Immature natural killer cell (primary cell): ENCODE measurements at regions not wholly inside any gene's neighbourhood (a gene's known extent, or its start where the extent isn't known, plus 50 kb on each side); places are given as distances from the start of the nearest gene placed in this dataset.

Source experiments
- DNase-seq, 3 donors: peaks; one replicate each; pipeline ENCODE4 v3.0.0; 2022; ENCODE audit warnings: mixed read lengths in 1 of 3
- H3K27ac Mint-ChIP-seq, 6 donors: one replicate each; pipeline ENCODE4 v1.8.0; 2020; ENCODE audit warnings: mixed read lengths in 6 of 6, mild to moderate bottlenecking in 5 of 6, inconsistent platforms in 4 of 6, moderate library complexity in 3 of 6
- H3K27me3 Mint-ChIP-seq, 3 donors: one replicate each; pipeline ENCODE4 v1.8.0; 2020 to 2021; ENCODE audit warnings: low read depth in 3 of 3, mild to moderate bottlenecking in 3 of 3, mixed read lengths in 3 of 3, moderate library complexity in 3 of 3, inconsistent platforms in 1 of 3
- H3K36me3 Mint-ChIP-seq, 3 donors: one replicate each; pipeline ENCODE4 v1.8.0; 2020; ENCODE audit warnings: mixed read lengths in 3 of 3, inconsistent platforms in 2 of 3, mild to moderate bottlenecking in 2 of 3
- H3K4me1 Mint-ChIP-seq, 2 donors: one replicate each; pipeline ENCODE4 v1.8.0; 2020; ENCODE audit warnings: inconsistent platforms in 2 of 2, mild to moderate bottlenecking in 2 of 2, mixed read lengths in 2 of 2, moderate library complexity in 1 of 2
- H3K4me3 Mint-ChIP-seq, 5 donors: one replicate each; pipeline ENCODE4 v1.8.0; 2020; ENCODE audit warnings: mild to moderate bottlenecking in 5 of 5, mixed read lengths in 5 of 5, inconsistent platforms in 3 of 5, moderate library complexity in 3 of 5
- H3K9me3 Mint-ChIP-seq, 6 donors: one replicate each; pipeline ENCODE4 v1.8.0; 2020; ENCODE audit warnings: mild to moderate bottlenecking in 6 of 6, mixed read lengths in 6 of 6, inconsistent platforms in 4 of 6, moderate library complexity in 3 of 6

DNA sequence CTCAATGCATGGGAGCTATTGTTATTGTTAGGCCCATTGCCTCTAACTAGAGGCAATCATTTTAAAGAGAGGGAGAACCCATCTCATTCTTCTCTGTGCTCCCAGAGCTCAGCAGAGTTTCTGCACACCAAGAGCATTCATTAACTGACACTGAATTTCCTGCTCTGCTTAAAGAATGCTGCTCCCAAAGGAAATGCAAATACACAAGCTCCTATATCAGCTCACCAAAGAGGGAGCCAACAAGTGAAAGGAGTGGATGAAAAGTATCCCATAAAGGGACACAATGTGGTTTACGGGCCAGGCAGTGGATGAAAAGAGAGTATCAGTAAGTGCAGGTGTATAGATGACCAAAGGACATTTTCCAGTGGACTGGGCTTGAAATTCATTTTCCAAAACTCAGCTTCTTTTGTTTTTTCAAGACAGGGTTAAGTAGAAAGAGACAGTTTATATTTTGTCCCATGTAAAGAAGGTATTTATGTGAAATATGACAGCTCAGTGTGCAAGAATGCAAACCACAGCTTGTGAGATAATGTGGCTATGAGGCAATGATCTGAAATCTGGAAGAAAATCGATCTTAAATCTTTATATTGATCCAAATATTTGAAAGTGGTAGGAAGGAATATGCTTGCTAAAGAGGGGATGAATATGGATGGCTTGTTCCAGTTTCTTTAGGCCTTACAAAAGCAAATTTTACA, 207.7 kb upstream of the CAMK1G start:
- Mint-ChIP-seq H3K27me3 (peaks cover 2 to 15% (median 3%) of the 10 kb centered on the region in 3 donors), H3K27ac (no peak overlapping the region)
- DNase-seq, result no peak

DNA sequence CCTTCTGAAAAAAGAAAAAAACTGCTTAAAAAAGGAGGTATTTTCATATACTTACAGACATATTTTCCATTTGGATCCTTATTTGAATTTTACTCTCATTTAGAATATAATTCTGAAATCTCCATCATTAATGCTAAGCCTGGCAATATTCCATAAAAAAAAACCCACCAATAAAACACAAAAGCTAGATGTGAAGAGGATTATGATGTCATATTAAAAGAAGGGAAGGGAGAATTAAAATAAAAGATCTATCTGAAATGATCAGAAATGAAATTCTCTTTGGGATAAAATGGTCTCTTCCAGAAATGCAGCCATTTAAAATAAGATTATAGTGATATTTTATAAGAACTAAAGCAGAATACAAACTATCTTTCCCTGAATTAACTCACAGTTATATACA, 206.7 kb upstream of the CAMK1G start:
- DNase-seq, result no peak
- peaks cover 2 to 15% (median 3%) of the 10 kb centered on the region in 3 donors for H3K27me3 Mint-ChIP-seq
- no peak overlapping the region for H3K27ac Mint-ChIP-seq
- H3K36me3 Mint-ChIP-seq, result no peaks in the 10 kb centered on the region
- H3K9me3 Mint-ChIP-seq, result no peaks in the 10 kb centered on the region
- no peak overlapping the region for H3K4me3 Mint-ChIP-seq
- no peaks in the 10 kb centered on the region for H3K4me1 Mint-ChIP-seq

More for the DNA sequence above, 207.7 kb upstream of the CAMK1G start:
- Mint-ChIP-seq H3K9me3 (no peaks in the 10 kb centered on the region), H3K4me3 (no peak overlapping the region), H3K4me1 (no peaks in the 10 kb centered on the region), H3K36me3 (no peaks in the 10 kb centered on the region)

DNA sequence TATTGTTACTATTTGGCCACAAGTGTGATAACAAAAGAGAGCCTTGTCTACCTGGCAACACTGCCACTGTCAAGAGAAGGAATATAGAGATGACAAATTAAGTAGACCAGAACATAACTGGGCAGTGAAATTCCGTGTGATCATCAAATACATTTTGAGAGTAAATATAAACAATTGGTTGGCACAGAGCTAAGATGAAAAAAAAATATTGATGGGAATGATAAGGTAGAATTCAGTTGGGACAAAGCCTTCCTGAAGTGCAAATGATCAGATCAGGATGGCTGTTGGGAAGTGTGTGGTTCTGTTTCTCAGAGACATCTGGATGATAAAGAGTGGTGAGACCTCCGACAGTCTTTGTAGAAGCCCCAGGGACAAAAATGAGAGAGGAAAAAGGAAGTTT, 205.5 kb upstream of the CAMK1G start:
- H3K9me3 Mint-ChIP-seq, result peaks cover 0 to 3% (median 0%) of the 10 kb centered on the region in 6 donors
- no peak for DNase-seq
- H3K4me1 Mint-ChIP-seq, result peaks cover 0 to 2% of the 10 kb centered on the region in 2 donors
- H3K27me3 Mint-ChIP-seq, result peaks cover 2 to 14% (median 3%) of the 10 kb centered on the region in 3 donors
- H3K36me3 Mint-ChIP-seq, result no peaks in the 10 kb centered on the region
- H3K27ac Mint-ChIP-seq, result no peak overlapping the region
- H3K4me3 Mint-ChIP-seq, result no peak overlapping the region

DNA sequence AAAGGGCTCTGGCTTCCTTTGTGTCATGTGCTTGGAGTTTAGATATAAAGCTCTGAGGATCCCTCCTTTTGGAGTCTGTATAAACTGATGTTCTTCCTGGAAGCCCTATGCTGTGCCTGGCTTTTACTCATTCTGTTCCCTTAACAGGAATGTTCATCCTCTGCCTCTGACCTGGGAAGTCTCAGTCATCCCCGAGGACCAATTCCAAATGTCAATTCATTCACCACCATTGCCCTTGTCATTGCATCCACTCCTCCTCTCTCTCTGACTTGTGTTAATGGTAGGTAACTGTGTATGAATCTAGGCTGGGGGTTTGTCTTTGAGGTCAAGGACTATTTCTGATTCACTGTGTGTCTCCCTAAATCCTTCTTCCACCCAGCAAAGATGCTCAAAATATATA, 204.2 kb upstream of the CAMK1G start:
- Mint-ChIP-seq H3K4me1 (peaks cover 0 to 2% of the 10 kb centered on the region in 2 donors), H3K4me3 (no peak overlapping the region), H3K27ac (no peak overlapping the region), H3K36me3 (no peaks in the 10 kb centered on the region), H3K27me3 (peaks cover 2 to 14% (median 3%) of the 10 kb centered on the region in 3 donors), H3K9me3 (peaks cover 0 to 3% (median 0%) of the 10 kb centered on the region in 6 donors)
- DNase-seq, result no peak

DNA sequence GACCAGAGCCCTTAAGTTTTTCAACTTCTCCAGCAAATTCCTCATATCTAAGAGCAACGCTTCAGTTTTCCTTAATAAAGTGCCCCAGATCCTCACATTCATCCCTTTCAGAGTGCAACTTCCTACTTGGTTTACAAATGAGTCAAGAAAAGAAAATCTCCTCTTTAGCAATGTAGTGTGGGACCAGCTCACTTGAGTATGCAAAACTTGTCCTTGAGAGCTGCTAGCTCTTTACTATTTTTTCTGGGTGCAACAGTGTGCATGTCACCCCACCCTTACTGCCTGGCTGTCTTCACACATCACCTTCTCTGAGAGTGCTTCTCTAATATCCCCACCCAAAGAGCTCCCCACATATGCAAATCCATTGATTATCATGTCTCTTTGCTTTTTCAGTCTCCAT, 203.1 kb upstream of the CAMK1G start:
- peaks cover 0 to 14% (median 2%) of the 10 kb centered on the region in 3 donors for H3K27me3 Mint-ChIP-seq
- no peaks in the 10 kb centered on the region for H3K36me3 Mint-ChIP-seq

DNA sequence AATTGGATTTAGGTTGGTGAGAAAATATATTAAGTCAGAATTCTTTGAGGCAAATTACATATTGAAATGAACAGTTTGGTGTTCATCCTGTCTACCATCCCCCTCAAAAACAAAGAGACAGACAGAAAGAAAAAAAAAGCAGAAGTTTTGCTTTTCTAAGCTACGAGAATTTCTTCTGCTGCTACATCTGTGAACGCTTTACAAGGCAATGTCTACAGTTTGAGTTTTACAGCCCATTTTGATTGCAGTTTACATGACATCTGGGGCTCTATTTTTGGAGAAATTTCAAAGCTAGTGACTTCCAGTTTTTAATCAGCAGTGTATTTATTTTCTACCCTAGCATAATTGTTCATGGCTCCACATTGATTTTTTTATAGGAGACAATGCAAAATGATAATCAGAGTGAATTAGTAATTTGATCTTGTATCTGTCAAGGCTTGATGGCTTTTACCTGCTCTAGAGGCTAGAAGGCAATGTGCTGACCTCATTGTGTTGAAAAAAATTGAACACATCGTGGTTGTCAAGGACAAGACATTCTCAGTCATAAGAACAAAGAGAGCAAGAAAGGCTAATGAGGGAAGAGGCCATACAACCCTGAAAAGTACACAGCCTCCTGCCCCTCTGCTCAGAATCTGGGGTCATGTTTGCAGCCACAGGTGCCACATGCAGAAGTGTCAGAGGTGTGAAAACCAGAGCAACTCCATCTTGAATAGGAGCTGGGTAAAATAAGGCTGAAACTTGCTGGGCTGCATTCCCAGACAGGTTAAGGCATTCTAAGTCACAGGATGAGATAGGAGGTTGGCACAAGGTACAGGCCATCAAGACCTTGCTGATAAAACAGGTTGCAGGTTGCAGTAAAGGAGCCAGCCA, 201.0 kb upstream of the CAMK1G start:
- Mint-ChIP-seq H3K4me1 (peaks cover 0 to 2% of the 10 kb centered on the region in 2 donors), H3K27me3 (peaks cover 0 to 14% (median 2%) of the 10 kb centered on the region in 3 donors), H3K4me3 (no peak overlapping the region), H3K36me3 (no peaks in the 10 kb centered on the region), H3K27ac (no peak overlapping the region), H3K9me3 (peaks cover 0 to 3% (median 0%) of the 10 kb centered on the region in 6 donors)
- DNase-seq, result no peak

More for the DNA sequence above, 203.1 kb upstream of the CAMK1G start:
- no peak overlapping the region for H3K27ac Mint-ChIP-seq
- no peak for DNase-seq
- no peak overlapping the region for H3K4me3 Mint-ChIP-seq
- peaks cover 0 to 3% (median 0%) of the 10 kb centered on the region in 6 donors for H3K9me3 Mint-ChIP-seq
- peaks cover 0 to 2% of the 10 kb centered on the region in 2 donors for H3K4me1 Mint-ChIP-seq

DNA sequence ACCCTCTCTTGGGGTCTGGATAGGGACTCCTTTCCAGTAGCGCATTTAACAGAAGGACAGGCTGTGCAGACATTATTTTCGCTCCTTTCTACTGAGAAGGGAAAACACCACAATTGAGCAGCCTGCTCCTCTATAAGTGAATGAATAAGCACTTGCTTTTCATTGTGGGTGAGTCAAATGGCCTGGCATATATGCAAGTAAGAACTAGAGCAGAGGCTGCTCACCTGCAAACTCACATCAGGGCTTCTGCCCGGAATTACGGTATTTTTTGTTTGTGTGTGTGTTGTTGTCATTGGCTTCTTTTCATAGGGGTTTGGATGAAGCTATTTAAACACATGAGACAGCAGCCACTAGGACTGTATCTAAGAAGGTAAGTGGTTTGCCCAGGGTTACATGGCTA, 200.1 kb upstream of the CAMK1G start:
- H3K9me3 Mint-ChIP-seq, result peaks cover 0 to 3% (median 0%) of the 10 kb centered on the region in 6 donors
- H3K27ac Mint-ChIP-seq, result no peak overlapping the region
- H3K36me3 Mint-ChIP-seq, result no peaks in the 10 kb centered on the region
- no peak for DNase-seq
- peaks cover 0 to 7% (median 3%) of the 10 kb centered on the region in 3 donors for H3K27me3 Mint-ChIP-seq
- H3K4me3 Mint-ChIP-seq, result no peak overlapping the region
- H3K4me1 Mint-ChIP-seq, result peaks cover 0 to 2% of the 10 kb centered on the region in 2 donors

DNA sequence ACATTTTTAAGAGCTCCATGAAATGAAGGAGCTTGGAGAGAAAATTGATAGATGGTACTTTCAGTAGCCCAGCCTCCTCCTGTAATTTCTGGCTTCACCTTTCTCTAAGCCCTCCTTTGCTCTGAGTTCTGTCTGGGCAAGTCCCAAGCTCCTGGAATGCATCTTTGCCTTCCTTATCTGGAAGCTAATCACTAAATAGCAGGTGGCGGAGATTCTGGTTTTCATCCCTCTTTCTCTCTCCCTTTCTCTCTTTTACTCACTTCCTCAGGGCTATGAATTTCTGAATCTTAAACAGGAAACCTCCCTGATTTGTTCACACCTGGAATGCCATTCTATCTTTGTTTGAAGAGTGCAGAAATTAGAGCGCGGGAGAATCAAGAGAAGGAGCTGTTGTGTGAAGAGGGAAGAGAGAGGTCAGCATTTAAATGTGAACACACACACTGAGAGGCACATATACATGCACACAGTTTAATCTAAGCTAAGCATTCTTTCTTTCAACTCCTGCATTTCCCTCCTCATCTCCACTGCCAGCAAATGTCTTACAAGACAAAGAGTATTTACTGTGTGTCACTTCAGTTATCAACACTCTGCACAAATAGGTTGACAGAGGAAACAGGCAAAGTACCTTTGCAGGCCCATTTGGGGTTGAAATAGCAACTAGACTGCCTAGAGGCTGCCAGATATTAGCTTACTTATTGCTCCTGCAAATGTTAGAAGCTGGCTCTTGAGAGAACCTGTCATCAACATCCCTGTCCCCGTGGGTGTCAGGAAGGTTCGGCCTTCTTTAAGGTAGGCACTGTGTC, 199.4 kb upstream of the CAMK1G start:
- Mint-ChIP-seq H3K27me3 (peaks cover 0 to 5% (median 2%) of the 10 kb centered on the region in 3 donors), H3K4me3 (no peak overlapping the region), H3K27ac (no peak overlapping the region), H3K36me3 (no peaks in the 10 kb centered on the region), H3K9me3 (peaks cover 0 to 3% (median 0%) of the 10 kb centered on the region in 6 donors), H3K4me1 (peaks cover 0 to 2% of the 10 kb centered on the region in 2 donors)
- no peak for DNase-seq

DNA sequence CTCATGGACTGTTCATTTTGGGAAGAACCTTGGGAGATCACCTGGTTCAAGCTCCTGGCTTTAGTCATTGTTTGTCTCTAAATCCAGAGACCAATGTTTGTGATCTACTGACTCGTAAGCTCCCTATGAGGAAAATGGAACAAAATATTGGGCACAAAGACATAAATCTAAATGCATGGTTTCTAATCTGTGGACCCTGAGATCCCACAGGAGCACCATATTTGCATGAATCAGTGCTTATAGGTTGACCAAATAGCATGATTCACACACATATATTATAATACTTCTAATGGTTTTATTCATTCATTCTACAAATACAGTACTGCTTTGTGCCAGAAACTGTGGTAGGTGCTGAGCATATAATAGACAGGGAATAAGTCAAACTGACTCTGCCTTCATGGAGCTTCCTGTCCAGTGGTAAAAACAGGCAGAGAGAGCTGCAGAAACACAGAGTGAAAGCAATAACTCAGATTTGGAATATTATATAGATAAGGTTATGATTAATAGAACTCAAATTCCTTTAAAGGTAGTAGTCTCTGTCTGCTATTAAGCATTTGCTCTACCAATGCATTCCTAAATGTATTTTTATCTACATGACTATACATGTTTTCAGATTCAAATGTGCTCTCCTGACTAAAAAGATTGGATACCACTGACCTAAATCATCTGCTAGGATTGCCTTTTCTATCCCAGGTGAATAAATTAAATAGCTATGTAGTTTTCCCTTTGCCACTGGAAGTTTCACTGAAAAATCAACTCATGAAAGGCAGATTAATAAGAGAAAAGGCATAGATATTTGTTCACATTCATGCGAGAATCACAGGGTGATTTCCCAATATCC, 198.6 kb upstream of the CAMK1G start:
- H3K27ac Mint-ChIP-seq, result no peak overlapping the region
- no peaks in the 10 kb centered on the region for H3K36me3 Mint-ChIP-seq
- DNase-seq, result no peak
- no peak overlapping the region for H3K4me3 Mint-ChIP-seq
- H3K9me3 Mint-ChIP-seq, result peaks cover 0 to 3% (median 0%) of the 10 kb centered on the region in 6 donors
- peaks cover 0 to 3% (median 2%) of the 10 kb centered on the region in 3 donors for H3K27me3 Mint-ChIP-seq
- H3K4me1 Mint-ChIP-seq, result peaks cover 0 to 2% of the 10 kb centered on the region in 2 donors

DNA sequence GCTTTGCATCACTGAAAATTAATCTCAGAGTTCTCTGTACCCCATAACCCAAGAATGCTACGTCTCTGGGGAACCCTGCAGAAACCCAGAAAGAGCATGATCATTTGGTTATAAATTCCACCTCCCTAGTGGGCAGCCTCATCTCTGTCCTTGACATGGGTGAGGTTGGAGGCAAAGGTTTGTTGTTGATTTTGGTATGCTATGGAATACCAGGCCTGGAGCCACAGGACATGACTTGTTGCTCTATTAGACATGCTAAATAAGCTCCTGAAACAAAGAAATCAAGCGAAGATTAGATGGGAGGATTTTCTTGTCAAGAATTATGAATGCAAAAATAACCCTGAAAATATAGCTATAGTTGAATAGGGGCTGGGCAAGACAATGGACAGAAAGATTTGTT, 197.4 kb upstream of the CAMK1G start:
- H3K4me3 Mint-ChIP-seq, result no peak overlapping the region
- peaks cover 0 to 3% (median 2%) of the 10 kb centered on the region in 3 donors for H3K27me3 Mint-ChIP-seq
- peaks cover 0 to 3% (median 0%) of the 10 kb centered on the region in 6 donors for H3K9me3 Mint-ChIP-seq
- no peaks in the 10 kb centered on the region for H3K36me3 Mint-ChIP-seq
- DNase-seq, result no peak
- H3K27ac Mint-ChIP-seq, result no peak overlapping the region
- peaks cover 0 to 2% of the 10 kb centered on the region in 2 donors for H3K4me1 Mint-ChIP-seq

DNA sequence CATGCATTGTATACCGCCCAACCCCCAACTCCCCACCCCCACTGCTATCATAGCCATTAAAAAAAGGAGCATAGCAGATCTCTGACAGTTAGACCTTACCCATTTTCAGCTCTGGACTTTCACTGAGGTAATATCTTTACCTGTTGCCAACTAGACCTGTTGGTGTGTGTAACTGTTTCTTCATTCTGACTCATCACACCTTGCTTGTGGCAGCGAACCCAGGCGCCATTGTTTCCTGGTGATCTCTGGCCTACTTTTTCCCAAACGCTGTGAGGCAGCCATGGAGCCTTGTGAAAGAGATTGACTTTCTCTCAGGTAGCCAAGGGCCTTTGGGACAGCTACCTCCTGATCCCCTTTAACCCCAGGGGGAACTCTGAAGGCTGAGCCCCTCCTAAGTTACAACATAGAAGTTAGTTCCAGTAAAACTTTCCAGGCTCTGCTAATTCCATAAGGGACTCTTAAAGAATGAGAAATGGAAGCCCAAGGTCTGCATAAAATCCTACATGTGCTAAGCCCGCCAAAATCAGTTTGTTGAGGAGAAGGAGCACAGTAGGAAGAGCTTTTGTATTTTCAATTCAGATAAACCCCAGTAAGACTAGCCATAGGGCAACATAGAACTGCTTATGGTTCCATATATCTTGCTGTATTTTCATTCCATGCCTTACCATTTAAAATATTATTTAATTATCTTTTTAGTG, 196.1 kb upstream of the CAMK1G start:
- no peak for DNase-seq
- H3K4me1 Mint-ChIP-seq, result peaks cover 0 to 1% of the 10 kb centered on the region in 2 donors
- no peak overlapping the region for H3K27ac Mint-ChIP-seq
- H3K4me3 Mint-ChIP-seq, result no peak overlapping the region
- H3K9me3 Mint-ChIP-seq, result peaks cover 0 to 3% (median 0%) of the 10 kb centered on the region in 6 donors
- H3K27me3 Mint-ChIP-seq, result peaks cover 0 to 3% (median 2%) of the 10 kb centered on the region in 3 donors
- no peaks in the 10 kb centered on the region for H3K36me3 Mint-ChIP-seq

DNA sequence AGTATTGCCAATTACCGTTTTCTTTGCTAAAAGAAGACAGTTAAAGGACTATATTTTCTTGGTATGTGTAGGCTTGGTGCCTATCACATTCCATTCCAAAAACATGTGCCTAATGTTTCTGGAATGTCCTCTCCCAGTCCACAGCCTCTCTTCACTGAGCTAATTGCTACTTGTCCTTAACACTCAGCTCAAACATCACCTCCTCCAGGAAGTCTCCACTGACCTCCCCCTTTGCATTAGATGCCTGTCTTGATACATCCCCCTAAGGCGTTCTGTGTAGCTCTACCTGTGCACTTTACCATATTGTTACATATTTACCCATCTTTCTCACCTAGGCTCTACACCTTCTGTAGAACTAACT, 195.6 kb upstream of the CAMK1G start:
- no peak overlapping the region for H3K27ac Mint-ChIP-seq
- H3K36me3 Mint-ChIP-seq, result no peaks in the 10 kb centered on the region
- H3K4me1 Mint-ChIP-seq, result no peaks in the 10 kb centered on the region
- no peak for DNase-seq
- H3K27me3 Mint-ChIP-seq, result peaks cover 0 to 3% (median 2%) of the 10 kb centered on the region in 3 donors
- H3K4me3 Mint-ChIP-seq, result no peak overlapping the region
- no peaks in the 10 kb centered on the region for H3K9me3 Mint-ChIP-seq
